ENCODE measurements at regions not wholly inside any gene's neighbourhood (a gene's known extent, or its start where the extent isn't known, plus 50 kb on each side); places are given as distances from the start of the nearest gene placed in this dataset.

GRCh38 chr18:41042866-41043265 is 912.2 kb upstream of the PIK3C3 start:
- TF ChIP-seq CTCF (IDR thresholded peaks at IDR 0.05) = no peak
- TF ChIP-seq EP300 (IDR thresholded peaks at IDR 0.05) = no peak
